HG03571 (cell line): ENCODE measurements at regions not wholly inside any gene's neighbourhood (a gene's known extent, or its start where the extent isn't known, plus 50 kb on each side); places are given as distances from the start of the nearest gene placed in this dataset.

Source experiments
- ATAC-seq: cut with Tn5 transposase; IDR thresholded peaks from one replicate; pipeline ENCODE4 v1.9.1; 2021; ENCODE audit not compliant: unreplicated experiment

- no peak for ATAC-seq
Observed at GRCh38 chr17:33750943-33751701, 458.0 kb upstream of the ASIC2 start.

GRCh38 chr17:33751702-33752065 lies 458.6 kb upstream of the ASIC2 start:
- ATAC-seq = no peak

- no peak for ATAC-seq
Observed at GRCh38 chr17:33753452-33753851, 460.4 kb upstream of the ASIC2 start.

- no peak for ATAC-seq
Observed at GRCh38 chr17:33756021-33756420, 462.9 kb upstream of the ASIC2 start.

- no peak for ATAC-seq
Observed at GRCh38 chr17:33765871-33766270, 472.8 kb upstream of the ASIC2 start.

DNA sequence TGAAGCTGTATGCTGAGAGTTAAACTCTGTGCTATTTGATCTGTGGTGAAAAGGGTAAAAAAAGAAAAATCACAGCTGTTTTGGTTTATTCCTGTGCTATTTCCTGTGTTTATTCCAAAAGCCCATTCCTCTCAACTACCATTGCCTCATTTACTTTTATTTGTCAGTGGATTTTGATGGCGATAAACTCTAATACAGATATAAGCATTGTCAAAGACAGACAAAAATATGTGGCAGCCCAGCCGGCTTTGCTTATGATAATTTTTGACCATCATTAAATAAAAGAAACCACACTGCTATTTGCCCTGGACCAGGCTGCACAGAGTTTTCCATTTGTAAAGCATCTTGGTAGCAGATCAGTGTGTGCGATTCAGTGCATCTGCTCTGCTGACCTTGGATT lies 473.6 kb upstream of the ASIC2 start:
- no peak for ATAC-seq

DNA sequence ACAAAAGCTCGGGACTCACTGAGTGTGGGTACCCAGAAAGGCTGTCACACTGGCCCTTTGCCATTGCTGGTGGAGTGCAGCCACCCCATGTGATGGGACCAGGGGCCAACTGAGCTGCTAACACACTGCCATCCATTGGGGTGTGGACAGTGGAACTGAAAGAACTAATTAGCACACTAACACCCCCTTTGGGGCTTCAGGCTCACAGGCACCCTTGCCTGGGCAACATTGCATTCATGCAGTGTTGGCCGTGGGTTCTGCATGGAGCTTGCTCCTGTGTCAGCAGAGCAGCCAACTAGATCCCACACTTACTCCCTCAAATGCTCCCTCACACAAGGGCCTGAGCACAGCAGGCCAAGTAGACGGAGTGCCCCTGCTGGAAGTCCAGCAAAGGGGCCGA lies 476.0 kb upstream of the ASIC2 start:
- ATAC-seq = no peak

- ATAC-seq = no peak
Observed at GRCh38 chr17:33776304-33776703, 478.8 kb upstream of the CCL2 start.

DNA sequence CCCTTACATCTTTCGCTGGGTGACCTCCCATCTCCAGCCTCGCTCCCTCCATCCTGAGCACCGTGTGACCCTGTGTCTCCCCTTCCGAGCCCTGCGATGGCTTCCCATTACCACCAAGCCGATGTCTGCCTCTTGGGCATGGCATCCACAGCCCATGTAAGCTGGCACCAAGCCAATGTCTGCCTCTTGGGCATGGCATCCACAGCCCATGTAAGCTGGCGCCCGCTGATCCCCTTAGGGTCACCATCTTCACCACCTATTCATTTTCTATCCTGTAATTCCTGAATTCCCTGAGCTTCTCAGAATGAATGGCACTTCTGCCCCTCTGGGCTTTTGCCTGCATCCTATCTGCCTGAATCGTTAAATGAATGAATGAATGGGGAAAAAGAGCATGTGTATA lies 478.2 kb upstream of the CCL2 start:
- no peak for ATAC-seq

DNA sequence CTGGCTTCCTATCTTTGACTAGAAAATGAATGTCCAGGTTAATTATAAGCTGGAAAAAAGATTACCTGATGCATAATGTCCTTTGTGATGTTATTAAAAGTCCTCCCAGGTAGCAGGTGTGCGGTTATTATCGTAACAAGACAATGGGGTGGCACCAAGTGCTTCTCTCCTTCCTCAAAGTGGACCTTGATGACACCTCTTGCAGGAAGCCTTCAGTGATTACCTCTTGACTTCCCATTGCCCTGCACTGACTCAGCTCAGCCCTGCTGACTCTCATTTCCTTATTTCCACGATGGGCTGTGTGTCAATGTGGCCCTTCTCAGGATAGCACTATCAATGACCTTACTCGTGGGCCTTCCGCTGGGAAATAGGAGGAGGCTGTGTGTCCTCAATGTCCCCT lies 477.4 kb upstream of the CCL2 start:
- ATAC-seq = no peak

DNA sequence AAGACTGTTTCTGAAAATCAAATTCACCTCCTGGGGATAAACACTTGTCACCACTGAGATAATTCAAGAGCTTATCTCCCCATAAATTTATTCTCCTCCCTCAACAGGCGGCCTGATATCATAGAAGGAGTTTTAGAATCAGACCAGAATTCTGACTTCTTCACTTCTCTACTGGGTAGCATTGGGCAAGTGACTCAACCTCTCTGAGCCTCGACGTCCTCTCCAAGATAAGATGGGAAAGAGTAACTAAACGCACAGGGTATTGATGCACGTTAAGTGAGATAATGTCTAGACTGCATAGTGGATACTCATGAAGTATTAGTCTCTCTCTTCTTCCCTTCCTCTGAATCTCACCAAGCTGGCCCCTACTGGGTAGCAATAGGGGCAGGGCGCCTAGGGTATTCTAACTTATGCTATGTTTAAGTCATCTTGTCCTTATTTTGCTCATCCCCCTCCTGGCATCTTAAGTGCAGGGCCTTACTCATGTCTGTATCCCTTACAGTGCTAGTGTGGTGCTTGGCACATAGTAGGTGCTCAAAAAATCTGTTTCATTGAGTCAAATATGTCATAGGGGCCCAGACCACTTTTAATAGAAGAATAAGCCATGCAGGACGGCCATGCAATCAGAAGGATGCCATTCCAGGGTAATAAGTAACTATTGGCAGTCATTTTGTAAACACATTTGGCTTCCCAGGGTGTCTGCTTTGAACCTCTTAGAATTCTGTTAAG lies 476.4 kb upstream of the CCL2 start:
- ATAC-seq = no peak

DNA sequence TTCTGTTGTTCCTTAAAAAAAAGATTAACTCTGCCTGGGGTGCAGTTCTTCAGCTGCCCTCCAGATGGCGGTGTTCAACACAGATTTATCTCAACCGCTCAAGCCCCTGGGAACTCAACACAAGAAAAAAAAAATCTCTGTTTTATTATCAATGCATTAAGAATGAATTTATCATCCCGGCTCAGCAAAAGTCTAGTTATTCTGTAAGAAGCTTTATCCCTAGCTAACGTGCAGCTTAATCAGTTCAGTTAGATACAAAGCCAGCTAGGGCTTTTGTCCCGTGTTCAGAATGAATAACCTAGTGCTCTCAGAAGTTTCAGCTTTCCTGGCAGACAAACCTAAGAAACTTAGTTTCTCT lies 475.9 kb upstream of the CCL2 start:
- ATAC-seq = no peak

DNA sequence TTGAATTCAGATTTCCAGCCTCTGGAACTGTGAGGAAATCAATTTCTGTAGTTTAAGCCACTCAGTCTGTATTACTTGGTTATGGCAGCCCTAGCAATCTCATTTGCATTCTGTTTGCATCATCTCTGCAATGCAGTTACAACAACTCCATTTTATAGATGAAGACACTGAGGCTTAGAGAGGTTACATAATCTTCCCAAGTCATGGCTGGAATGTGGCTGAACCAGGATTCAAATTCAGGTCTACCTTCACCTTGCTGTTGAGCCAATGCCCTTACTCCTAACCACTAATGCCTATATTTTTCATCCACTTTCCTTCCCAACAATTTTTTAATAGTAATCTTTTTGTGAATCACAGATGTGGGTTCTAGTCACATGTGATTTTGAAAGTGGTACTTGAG lies 469.8 kb upstream of the CCL2 start:
- no peak for ATAC-seq

GRCh38 chr17:33786478-33786877 lies 468.6 kb upstream of the CCL2 start:
- no peak for ATAC-seq

DNA sequence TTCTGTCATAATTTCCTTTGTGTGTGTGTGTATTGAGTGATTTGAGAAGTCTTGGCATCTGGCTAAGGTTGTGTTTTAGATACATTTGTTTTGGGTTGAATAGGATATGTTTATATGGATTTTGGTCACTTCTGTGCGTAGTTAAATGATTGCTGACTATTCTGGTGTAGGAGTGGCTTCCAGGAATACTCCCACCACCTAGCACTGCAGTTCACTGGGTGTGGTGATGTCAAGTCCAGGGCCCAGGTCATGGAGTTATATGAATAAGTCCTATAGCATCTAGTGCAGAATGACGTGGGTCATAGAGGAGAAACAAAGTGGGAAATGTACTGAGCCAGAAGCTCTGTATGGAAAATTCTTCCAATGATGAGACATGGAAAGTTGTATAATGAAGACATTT lies 465.4 kb upstream of the CCL2 start:
- no peak for ATAC-seq

GRCh38 chr17:33797181-33797580 lies 457.9 kb upstream of the CCL2 start:
- ATAC-seq = no peak

GRCh38 chr17:33798308-33798707 lies 456.8 kb upstream of the CCL2 start:
- ATAC-seq = no peak

DNA sequence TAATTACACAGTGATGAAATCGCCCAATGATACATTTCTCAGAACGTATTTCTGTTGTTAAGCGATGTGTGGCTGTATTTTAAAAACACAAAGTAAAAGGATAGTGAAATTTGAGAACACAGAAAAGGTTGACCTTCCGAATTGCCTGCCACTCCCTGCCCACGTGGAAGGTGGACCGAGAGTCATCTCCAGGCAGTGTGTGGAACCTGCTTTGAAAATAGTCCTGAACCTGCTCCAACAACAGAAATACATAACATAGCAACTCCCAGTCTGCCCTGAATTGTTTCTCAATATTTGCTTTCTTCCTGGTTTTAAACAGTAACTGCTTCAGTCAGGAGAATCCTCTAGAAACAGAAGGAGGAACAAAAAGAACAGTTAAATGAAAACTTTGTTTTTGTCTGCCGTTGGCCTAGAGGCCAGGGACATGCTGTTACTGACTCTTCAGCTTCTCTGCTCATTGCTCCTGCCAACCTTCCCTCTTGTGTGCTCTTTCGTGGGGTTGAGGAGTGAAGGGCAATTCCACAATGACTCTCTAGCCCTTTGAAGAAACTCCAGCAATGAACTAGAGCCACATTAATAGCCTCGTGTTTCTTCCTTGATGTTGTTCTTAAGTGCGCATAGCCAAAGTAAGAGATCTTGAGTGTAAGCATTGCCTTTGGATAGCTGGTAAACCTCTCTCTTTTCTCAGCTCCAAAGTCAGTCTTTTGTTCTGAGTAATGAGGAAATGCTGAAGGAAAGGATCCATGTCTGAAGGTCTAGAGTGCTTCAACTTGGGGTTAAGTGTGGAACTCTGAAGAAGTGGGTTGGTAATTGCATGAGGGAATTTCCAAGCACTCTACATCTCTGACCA lies 452.5 kb upstream of the CCL2 start:
- no peak for ATAC-seq

DNA sequence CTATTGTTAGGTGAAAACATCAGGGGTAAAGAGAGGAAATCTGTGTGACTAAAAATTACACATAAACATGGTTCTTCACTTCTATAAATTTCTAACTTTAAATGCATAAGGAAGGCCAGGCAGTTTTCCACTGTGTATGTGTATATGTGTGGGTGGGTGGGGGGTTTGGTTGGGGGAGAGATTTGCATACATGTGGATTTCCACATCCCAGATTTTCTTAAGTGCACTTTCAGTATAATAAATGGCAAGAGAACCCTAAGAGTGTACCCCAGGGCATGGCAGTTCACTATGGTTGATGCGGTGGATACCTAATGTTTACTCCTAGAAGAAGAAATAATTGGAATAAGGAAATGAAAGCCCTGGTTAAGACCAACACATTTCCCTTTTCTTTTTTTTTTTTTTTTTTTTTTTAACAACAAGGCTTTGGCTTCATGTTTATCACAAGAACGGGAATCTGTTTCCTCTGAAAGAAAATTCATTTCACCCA lies 451.8 kb upstream of the CCL2 start:
- ATAC-seq = no peak

GRCh38 chr17:33803686-33804085 lies 451.4 kb upstream of the CCL2 start:
- ATAC-seq = no peak

DNA sequence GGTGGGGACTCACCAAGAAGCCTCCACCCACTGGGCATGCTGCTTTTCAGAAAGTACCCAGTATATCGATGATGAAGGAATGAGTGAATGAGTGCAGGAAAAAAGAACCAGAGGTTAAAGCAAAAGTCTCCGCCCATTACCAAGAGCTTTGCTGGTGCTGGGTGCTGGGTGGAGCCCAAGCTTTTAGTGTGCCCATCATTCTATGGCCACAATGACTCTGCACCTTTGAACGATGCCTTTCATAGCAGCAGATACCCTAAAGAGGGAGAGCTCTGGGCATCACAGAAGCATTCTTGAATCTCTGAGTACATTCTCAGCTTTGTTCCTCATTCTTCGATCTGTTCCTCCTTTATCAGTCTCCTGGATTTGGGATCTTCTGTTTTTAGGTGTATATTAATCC lies 450.7 kb upstream of the CCL2 start:
- no peak for ATAC-seq

GRCh38 chr17:33806631-33807030 lies 448.5 kb upstream of the CCL2 start:
- no peak for ATAC-seq
